Peyer's patch (tissue), 4 donors: ENCODE measurements at regions not wholly inside any gene's neighbourhood (a gene's known extent, or its start where the extent isn't known, plus 50 kb on each side); places are given as distances from the start of the nearest gene placed in this dataset.

Experiments used
- CTCF ChIP-seq, 6 experiments: fragments of 450-650 bp in 4 of 6; fragments of 200-600 bp in 2 of 6; sonication (generic) in 1 of 6; IDR thresholded peaks; one replicate each; pipeline ENCODE4 v1.5.1; 2017 to 2019; ENCODE audit warnings: antibody characterized with exemption in 6 of 6, mild to moderate bottlenecking in 3 of 6, moderate library complexity in 1 of 6
- POLR2A ChIP-seq, 2 donors: fragments of 450-650 bp; IDR thresholded peaks; one replicate each; pipeline ENCODE4 v1.5.1; 2017; ENCODE audit warnings: antibody characterized with exemption in 2 of 2, mild to moderate bottlenecking in 2 of 2, moderate library complexity in 2 of 2

GRCh38 chr20:57056651-57057050 is 209.8 kb downstream of the BMP7 start:
- TF ChIP-seq CTCF (IDR thresholded peaks at IDR 0.05) (no peak), POLR2A (IDR thresholded peaks at IDR 0.05) (no peak)
